GM12892 (cell line): ENCODE measurements at regions not wholly inside any gene's neighbourhood (a gene's known extent, or its start where the extent isn't known, plus 50 kb on each side); places are given as distances from the start of the nearest gene placed in this dataset.

Experiments used
- POLR2A ChIP-seq: IDR thresholded peaks from 2 replicates; pipeline ENCODE4 v1.6.1; 2011; ENCODE audit warnings: low read depth, low read length, control low read depth
- POLR2AphosphoS5 ChIP-seq: IDR thresholded peaks from 2 replicates; pipeline ENCODE4 v1.6.1; 2011; ENCODE audit warnings: low read depth, low read length, control low read depth

- no peak for TF ChIP-seq POLR2AphosphoS5
- TF ChIP-seq POLR2A: no peak
Observed at GRCh38 chr5:106940986-106941385, 729.8 kb downstream of the EFNA5 start.
